HTR-8/SVneo (cell line): ENCODE measurements at regions not wholly inside any gene's neighbourhood (a gene's known extent, or its start where the extent isn't known, plus 50 kb on each side); places are given as distances from the start of the nearest gene placed in this dataset.
"Not testable (repeated sequence)": the region's sequence is repeated elsewhere in the genome, so short reads cannot be mapped to it uniquely, and the experiment has no call there.

Source experiments
- DNase-seq: peaks from one replicate; pipeline ENCODE4 v3.0.0; 2011; ENCODE audit warnings: low spot score, mixed read lengths; ENCODE audit not compliant: insufficient read length
- FAIRE-seq: peaks from 2 replicates; lab custom pipeline; 2011; peaks lifted over from hg19 to GRCh38; lab: Jason Lieb, UNC

DNA sequence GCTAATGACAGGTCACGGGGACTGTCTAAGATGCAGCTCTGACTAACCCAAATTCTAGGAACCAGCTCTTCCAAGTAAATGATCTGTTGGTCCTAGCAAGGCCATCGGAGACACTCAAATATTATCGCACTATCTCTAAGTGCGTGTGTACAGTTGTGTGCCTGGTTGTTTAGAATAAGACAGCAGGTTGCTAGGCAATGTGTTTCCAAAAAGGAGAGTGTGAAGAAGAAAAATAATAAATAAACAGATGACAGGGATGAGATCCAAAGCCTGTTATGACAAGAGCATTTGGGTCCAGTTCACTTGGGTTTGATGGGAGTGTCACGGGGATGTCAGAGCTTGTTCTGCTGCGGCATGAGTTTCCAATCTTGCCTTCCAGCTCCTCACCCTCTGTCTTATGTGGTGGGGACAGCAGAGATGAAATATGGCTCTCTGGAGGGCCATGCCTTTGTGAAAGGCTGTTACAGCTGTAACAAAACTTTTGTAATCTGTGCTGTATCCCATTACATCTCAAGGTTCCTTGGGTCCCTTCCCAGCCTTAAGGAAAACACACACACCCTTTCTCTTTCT lies 127.5 kb upstream of the TNP1 start:
- FAIRE-seq (no peak), DNase-seq (no peak)

DNA sequence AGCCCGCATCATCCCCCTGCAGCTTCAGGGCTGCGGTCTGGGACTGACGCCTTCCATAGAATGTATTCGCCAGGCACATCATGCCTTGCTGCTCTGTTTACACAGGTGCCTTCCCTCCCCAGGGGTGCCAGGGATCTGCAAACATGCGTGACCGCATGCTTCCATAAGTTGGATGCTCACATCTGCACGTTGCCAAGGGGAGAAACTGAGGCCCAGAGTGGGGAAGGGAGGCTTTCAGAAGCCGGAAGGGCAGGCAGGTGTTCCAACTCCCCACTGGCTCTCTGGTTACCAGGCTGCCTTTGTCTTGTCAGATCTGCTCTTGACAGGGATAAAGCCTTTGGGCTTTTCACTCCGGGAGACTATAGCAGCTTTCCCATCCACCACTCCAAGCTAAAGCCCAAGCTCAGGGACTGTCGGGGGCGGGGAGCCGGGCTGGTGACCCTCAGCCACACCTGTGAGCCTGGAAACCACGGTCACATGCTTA lies 125.8 kb upstream of the TNP1 start:
- no peak for DNase-seq
- FAIRE-seq: no peak

GRCh38 chr2:216984937-216985336 lies 125.1 kb upstream of the TNP1 start:
- FAIRE-seq: no peak
- DNase-seq: no peak

DNA sequence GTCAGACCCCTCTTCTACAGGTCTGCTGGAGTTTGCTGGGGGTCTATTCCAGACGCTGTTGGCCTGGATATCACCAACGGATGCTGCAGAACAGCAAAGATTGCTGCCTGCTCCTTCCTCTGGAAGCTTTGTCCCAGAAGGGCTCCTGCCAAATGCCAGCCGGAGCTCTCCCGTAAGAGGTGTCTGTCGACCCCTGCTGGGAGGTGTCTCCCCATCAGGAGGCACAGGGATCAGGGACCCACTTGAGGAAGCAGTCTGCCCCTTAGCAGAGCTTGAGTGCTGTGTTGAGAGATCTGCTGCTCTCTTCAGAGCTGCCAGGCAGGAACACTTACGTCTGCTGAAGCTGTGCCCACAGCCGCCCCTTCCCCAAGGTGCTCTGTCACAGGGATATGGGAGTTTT lies 122.1 kb upstream of the TNP1 start:
- not testable (repeated sequence) for DNase-seq, FAIRE-seq

GRCh38 chr2:216980510-216980909 lies 120.6 kb upstream of the TNP1 start:
- FAIRE-seq, DNase-seq: not testable (repeated sequence)

GRCh38 chr2:216974321-216975302 lies 114.7 kb upstream of the TNP1 start:
- FAIRE-seq: no peak

GRCh38 chr2:216971593-216971992 lies 111.7 kb upstream of the TNP1 start:
- DNase-seq: no peak
- no peak for FAIRE-seq

More at GRCh38 chr2:216974321-216975302, 114.7 kb upstream of the TNP1 start:
- no peak for DNase-seq

GRCh38 chr2:216970359-216970915 lies 110.6 kb upstream of the TNP1 start:
- no peak for FAIRE-seq

GRCh38 chr2:216967889-216968288 lies 108.0 kb upstream of the TNP1 start:
- DNase-seq (no peak), FAIRE-seq (no peak)

More at GRCh38 chr2:216970359-216970915, 110.6 kb upstream of the TNP1 start:
- DNase-seq: no peak

GRCh38 chr2:216960671-216961268 lies 100.9 kb upstream of the TNP1 start:
- FAIRE-seq: no peak
- no peak for DNase-seq

GRCh38 chr2:216959433-216959832 lies 99.6 kb upstream of the TNP1 start:
- no peak for FAIRE-seq
- DNase-seq: no peak

GRCh38 chr2:216956820-216957493 lies 97.1 kb upstream of the TNP1 start:
- no peak for FAIRE-seq

GRCh38 chr2:216951171-216951570 lies 91.3 kb upstream of the TNP1 start:
- no peak for FAIRE-seq
- no peak for DNase-seq

More at GRCh38 chr2:216956820-216957493, 97.1 kb upstream of the TNP1 start:
- DNase-seq: no peak

- FAIRE-seq: no peak
- no peak for DNase-seq
These were observed 90.7 kb upstream of the TNP1 start for GRCh38 chr2:216950547-216950946.

- FAIRE-seq (no peak), DNase-seq (no peak)
These were observed 90.0 kb upstream of the TNP1 start for GRCh38 chr2:216949700-216950413.

DNA sequence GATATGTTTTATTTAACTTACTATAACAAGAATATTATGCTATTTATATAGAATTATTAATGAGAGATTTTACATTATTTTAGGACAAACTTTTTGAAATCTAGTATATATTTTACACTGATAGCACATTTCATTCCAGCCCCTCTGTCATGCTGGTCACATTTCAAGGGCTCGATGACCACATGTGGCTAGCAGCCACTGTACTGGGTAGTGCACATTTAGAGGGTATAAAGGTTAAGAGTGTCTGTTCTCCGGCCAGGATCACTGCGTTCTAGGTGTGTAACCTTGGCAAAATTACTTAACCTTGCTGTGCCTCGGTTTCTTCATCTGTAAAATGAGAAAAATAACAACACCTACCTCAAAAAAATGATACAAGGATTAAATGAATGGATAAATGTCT lies 87.2 kb upstream of the TNP1 start:
- DNase-seq (no peak), FAIRE-seq (no peak)

DNA sequence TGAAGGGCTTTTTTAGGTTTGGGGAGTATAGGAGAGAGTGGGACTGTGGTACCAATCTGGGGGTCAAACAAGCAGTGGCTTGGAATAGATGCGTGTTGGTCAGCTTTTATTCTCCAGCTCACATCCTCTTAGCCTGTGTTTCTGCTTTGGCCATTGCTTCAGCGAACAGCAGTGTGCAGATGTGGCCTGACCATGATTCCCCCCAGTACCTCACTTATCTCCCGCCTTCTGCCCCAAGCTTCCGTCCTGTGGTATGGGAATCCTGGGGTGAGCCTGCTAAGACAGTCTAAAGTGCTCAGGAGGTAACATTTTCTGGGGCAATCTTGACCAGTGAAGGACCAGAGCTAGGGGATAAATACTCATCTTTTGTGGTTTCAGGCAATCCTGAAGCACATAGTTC lies 84.9 kb upstream of the TNP1 start:
- DNase-seq (no peak), FAIRE-seq (no peak)

GRCh38 chr2:216943109-216943508 lies 83.2 kb upstream of the TNP1 start:
- DNase-seq (no peak), FAIRE-seq (no peak)

DNA sequence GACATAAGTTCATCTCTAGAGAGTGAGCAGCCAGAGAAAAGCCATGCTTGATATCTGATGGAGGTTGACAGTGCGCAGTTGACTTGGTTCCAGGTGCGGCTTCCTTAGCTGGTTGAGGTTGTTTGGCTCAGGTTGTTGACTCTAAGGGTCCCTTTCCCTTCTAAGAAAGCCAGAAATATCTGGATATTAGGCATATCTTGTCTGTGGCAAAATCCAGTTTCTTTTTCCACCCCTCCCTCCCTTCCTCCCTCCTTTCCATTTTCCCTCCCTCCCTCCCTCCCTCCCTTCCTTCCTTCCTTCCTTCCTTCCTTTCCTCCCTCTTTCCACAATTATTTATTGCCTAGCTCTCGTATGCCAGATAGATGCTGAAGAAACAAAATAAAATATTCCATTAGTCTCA lies 82.6 kb upstream of the TNP1 start:
- no peak for FAIRE-seq
- no peak for DNase-seq
